Sigmoid colon (tissue), 6 donors: ENCODE measurements at regions not wholly inside any gene's neighbourhood (a gene's known extent, or its start where the extent isn't known, plus 50 kb on each side); places are given as distances from the start of the nearest gene placed in this dataset.
"Not testable (repeated sequence)": the region's sequence is repeated elsewhere in the genome, so short reads cannot be mapped to it uniquely, and the experiment has no call there.

Experiments used
- DNase-seq: peaks from one replicate; pipeline ENCODE4 v3.0.0-alpha.2; 2019
- H3K27ac ChIP-seq, 4 donors: fragments of 200-600 bp; sonication (generic); one replicate each; pipeline ENCODE4 v1.5.1; 2016 to 2019; ENCODE audit warnings: mild to moderate bottlenecking in 1 of 4
- H3K27me3 ChIP-seq, 3 donors: fragments of 200-600 bp; sonication (generic); one replicate each; pipeline ENCODE4 v1.5.1; 2019; ENCODE audit warnings: mild to moderate bottlenecking in 1 of 3
- H3K36me3 ChIP-seq, 4 donors: fragments of 200-600 bp; sonication (generic); one replicate each; pipeline ENCODE4 v1.5.1; 2016 to 2019
- H3K4me1 ChIP-seq, 4 donors: fragments of 200-600 bp; sonication (generic); one replicate each; pipeline ENCODE4 v1.5.1; 2017 to 2019
- H3K4me3 ChIP-seq, 4 donors: fragments of 200-600 bp; sonication (generic); one replicate each; pipeline ENCODE4 v1.5.1; 2017 to 2019; ENCODE audit warnings: mild to moderate bottlenecking in 2 of 4, moderate library complexity in 1 of 4
- H3K9me3 ChIP-seq, 4 donors: fragments of 200-600 bp in 3 of 4; sonication (generic) in 3 of 4; one replicate each; pipeline versions ENCODE4 v1.5.1 to v1.6.1; 2013 to 2019
- CTCF ChIP-seq, 4 experiments: fragments of 450-650 bp in 3 of 4; fragments of 200-600 bp in 1 of 4; IDR thresholded peaks; one replicate each; pipeline ENCODE4 v1.5.1; 2016 to 2019; ENCODE audit warnings: antibody characterized with exemption in 4 of 4, mild to moderate bottlenecking in 3 of 4, moderate library complexity in 2 of 4
- EP300 ChIP-seq, 4 donors: sonication (generic); formaldehyde crosslinking; IDR thresholded peaks; one replicate each; pipeline ENCODE4 v1.6.1; 2017; ENCODE audit warnings: antibody characterized with exemption in 4 of 4
- POLR2A ChIP-seq, 2 donors: fragments of 450-650 bp; IDR thresholded peaks; one replicate each; pipeline ENCODE4 v1.6.1; 2016; ENCODE audit warnings: antibody characterized with exemption in 2 of 2, mild to moderate bottlenecking in 2 of 2, moderate library complexity in 2 of 2
- POLR2AphosphoS5 ChIP-seq, 4 donors: sonication (generic); formaldehyde crosslinking; IDR thresholded peaks; one replicate each; pipeline ENCODE4 v1.6.1; 2017; ENCODE audit warnings: antibody characterized with exemption in 4 of 4
- WGBS, 2 donors: extraction: QIAGEN DNeasy Blood & Tissue Kit; methylation state at CpG; one replicate each; pipeline ENCODE4 v1.1.7; 2013; 5-methylcytosine and 5-hydroxymethylcytosine counted together
- intact Hi-C: fragments of 100-400 bp; cut with DNase I; formaldehyde crosslinking; loops from one replicate; pipeline ENCODE4 v1.15.1; 2023
- donor health status: healthy with polysubstance abuse.
- donor health status: healthy.

- 81% methylated on average over 2 of the region's 2 CpGs for WGBS, 2 donors
- Histone ChIP-seq H3K4me3 (no peak overlapping the region), H3K27me3 (no peaks in the 10 kb centered on the region), H3K36me3 (no peaks in the 10 kb centered on the region), H3K9me3 (no peaks in the 10 kb centered on the region), H3K4me1 (no peaks in the 10 kb centered on the region), H3K27ac (no peak overlapping the region)
- DNase-seq: no peak
- intact Hi-C loops: no loop called here
- TF ChIP-seq EP300 (IDR thresholded peaks at IDR 0.05): no peak
- no peak for TF ChIP-seq CTCF (IDR thresholded peaks at IDR 0.05)
- TF ChIP-seq POLR2A (IDR thresholded peaks at IDR 0.05): no peak
- TF ChIP-seq POLR2AphosphoS5 (IDR thresholded peaks at IDR 0.05): no peak
These were observed 452.9 kb downstream of the GUCY1A2 start for GRCh38 chr11:106565326-106565725.

GRCh38 chr11:106568632-106569031 is 449.6 kb downstream of the GUCY1A2 start:
- WGBS, 2 donors: 90 to 92% methylated on average over 3 of the region's 3 CpGs
- Histone ChIP-seq H3K4me3 (no peak overlapping the region), H3K27me3 (no peaks in the 10 kb centered on the region), H3K27ac (no peak overlapping the region), H3K4me1 (no peaks in the 10 kb centered on the region), H3K9me3 (no peaks in the 10 kb centered on the region), H3K36me3 (no peaks in the 10 kb centered on the region)
- TF ChIP-seq CTCF (IDR thresholded peaks at IDR 0.05) (no peak), EP300 (IDR thresholded peaks at IDR 0.05) (no peak), POLR2A (IDR thresholded peaks at IDR 0.05) (no peak), POLR2AphosphoS5 (IDR thresholded peaks at IDR 0.05) (no peak)
- intact Hi-C loops: no loop called here
- DNase-seq: no peak

GRCh38 chr11:106577384-106577783 is 440.9 kb downstream of the GUCY1A2 start:
- H3K9me3 ChIP-seq, H3K4me3 ChIP-seq, intact Hi-C loops, H3K36me3 ChIP-seq, H3K4me1 ChIP-seq, DNase-seq, H3K27ac ChIP-seq, H3K27me3 ChIP-seq: not testable (repeated sequence)
- 82 to 91% methylated on average over 5 of the region's 5 CpGs for WGBS, 2 donors

- intact Hi-C loops: no loop called here
- Histone ChIP-seq H3K27me3 (no peaks in the 10 kb centered on the region), H3K36me3 (no peaks in the 10 kb centered on the region), H3K27ac (no peak overlapping the region), H3K4me3 (no peak overlapping the region), H3K4me1 (no peaks in the 10 kb centered on the region), H3K9me3 (no peaks in the 10 kb centered on the region)
- no peak for DNase-seq
- WGBS, 2 donors: 69 to 71% methylated on average over 6 of the region's 6 CpGs
- TF ChIP-seq CTCF (IDR thresholded peaks at IDR 0.05): no peak
- no peak for TF ChIP-seq POLR2A (IDR thresholded peaks at IDR 0.05)
- no peak for TF ChIP-seq EP300 (IDR thresholded peaks at IDR 0.05)
- no peak for TF ChIP-seq POLR2AphosphoS5 (IDR thresholded peaks at IDR 0.05)
These were observed 436.9 kb downstream of the GUCY1A2 start for GRCh38 chr11:106581399-106581798.

- Histone ChIP-seq H3K27ac (no peak overlapping the region), H3K36me3 (no peaks in the 10 kb centered on the region), H3K9me3 (no peaks in the 10 kb centered on the region), H3K4me3 (no peak overlapping the region), H3K27me3 (no peaks in the 10 kb centered on the region), H3K4me1 (no peaks in the 10 kb centered on the region)
- no peak for DNase-seq
- intact Hi-C loops: no loop called here
- 84 to 88% methylated on average over 5 of the region's 5 CpGs for WGBS, 2 donors
- TF ChIP-seq POLR2AphosphoS5 (IDR thresholded peaks at IDR 0.05): no peak
- no peak for TF ChIP-seq EP300 (IDR thresholded peaks at IDR 0.05)
- TF ChIP-seq POLR2A (IDR thresholded peaks at IDR 0.05): no peak
- peak in 1 of 4 experiments; percentile 12 for TF ChIP-seq CTCF (IDR thresholded peaks at IDR 0.05)
These were observed 433.2 kb downstream of the GUCY1A2 start for GRCh38 chr11:106585061-106585460.
